ENCODE measurements at regions not wholly inside any gene's neighbourhood (a gene's known extent, or its start where the extent isn't known, plus 50 kb on each side); places are given as distances from the start of the nearest gene placed in this dataset.

DNA sequence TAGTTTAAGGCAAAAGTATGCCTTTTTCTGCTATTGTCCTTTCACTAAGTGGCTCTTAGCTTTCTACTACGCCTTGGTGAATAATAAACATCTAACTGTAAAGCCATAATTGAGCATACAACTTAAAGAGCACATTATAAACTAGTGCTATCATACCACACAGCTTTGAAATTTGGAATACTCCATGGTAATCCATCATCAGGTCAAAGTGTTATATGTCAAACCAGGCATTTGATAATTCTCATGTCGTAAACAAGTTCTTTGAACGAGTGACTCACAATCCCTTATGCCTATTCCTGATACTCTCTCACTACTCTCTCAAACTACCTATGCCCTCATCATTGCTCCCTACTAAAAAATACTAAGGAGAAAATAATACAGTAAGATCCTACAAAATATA, 60.3 kb upstream of the FMN2 start:
- no peak overlapping the region for H3K56ac ChIP-seq (replicated peaks; ENCODE audit: insufficient read length, low read depth, low read length)
- H2BK5ac ChIP-seq (ENCODE audit: low read depth, low read length): no peak overlapping the region
- DNase-seq (ENCODE audit: low read depth in 1 of 2, low spot score in 2 of 2) (no peak), FAIRE-seq (no peak)
- H3K14ac ChIP-seq (ENCODE audit: insufficient read length): no peak overlapping the region
- no peak overlapping the region for H3K4me3 ChIP-seq (ENCODE audit: extremely low read depth in 1 of 4, insufficient read depth in 2 of 4, low read depth in 3 of 4, low read length in 4 of 4)
- H2BK20ac ChIP-seq (ENCODE audit: low read length): no peak overlapping the region
- H4K20me1 ChIP-seq (replicated peaks in 1 of 2; ENCODE audit: control insufficient read depth in 1 of 2, insufficient read depth in 2 of 2, low read length in 2 of 2): no peaks in the 10 kb centered on the region
- no peaks in the 10 kb centered on the region for H3K27me3 ChIP-seq (replicated peaks in 1 of 4; ENCODE audit: control insufficient read depth in 3 of 4, extremely low read depth in 1 of 4, insufficient read depth in 3 of 4, low read length in 3 of 4)
- H2AFZ ChIP-seq (ENCODE audit: low read length): no peak overlapping the region
- no peak overlapping the region for H3K9ac ChIP-seq (replicated peaks in 1 of 4; ENCODE audit: extremely low read depth in 1 of 4, low read depth in 3 of 4, low read length in 3 of 4)
- no peaks in the 10 kb centered on the region for H3K23me2 ChIP-seq (ENCODE audit: low read depth, low read length)
- no peak overlapping the region for H4K5ac ChIP-seq (ENCODE audit: insufficient read length, low read depth, low read length)
- H3K9me3 ChIP-seq (ENCODE audit: insufficient read depth in 2 of 2, low read depth in 1 of 2, low read length in 1 of 2): no peaks in the 10 kb centered on the region
- CTCF ChIA-PET (ENCODE audit: partially characterized antibody): interaction anchor here (0.7 to 3.2 kb wide), 4 partner anchors 11 to 119 kb away, joined by 3 to 15 read pairs (median 4); no protein-coding TSS in a partner anchor
- no peak overlapping the region for H2AK5ac ChIP-seq (ENCODE audit: low read depth, low read length)
- no peak overlapping the region for H3K18ac ChIP-seq (ENCODE audit: extremely low read depth, low read length)
- no peak overlapping the region for H2BK15ac ChIP-seq (ENCODE audit: low read length)
- no peaks in the 10 kb centered on the region for H3K79me2 ChIP-seq (ENCODE audit: control insufficient read depth in 1 of 2, insufficient read depth in 2 of 2, low read length in 2 of 2)
- H3K4me1 ChIP-seq (replicated peaks in 1 of 4; ENCODE audit: control insufficient read depth in 3 of 4, insufficient read depth in 4 of 4, low read length in 3 of 4): no peaks in the 10 kb centered on the region
- no peak overlapping the region for H3K27ac ChIP-seq (ENCODE audit: low read depth, low read length)
- no peak overlapping the region for H3K4ac ChIP-seq (replicated peaks; ENCODE audit: insufficient read length, low read depth, low read length)
- 93% methylated on average over 3 of the region's 3 CpGs; no CpG with 5 or more reads in 1 of the 2 experiments for WGBS, 2 experiments (ENCODE audit: extremely low coverage in 1 of 2, insufficient coverage in 1 of 2, insufficient read length in 1 of 2, insufficient replicate concordance in 2 of 2, low coverage in 1 of 2, low lambda C conversion rate in 2 of 2, missing lambda C conversion rate in 1 of 2)
- H4K91ac ChIP-seq (replicated peaks; ENCODE audit: insufficient read length, low read length): no peak overlapping the region
- H3K36me3 ChIP-seq (ENCODE audit: control insufficient read depth in 2 of 4, insufficient read depth in 4 of 4, low read length in 3 of 4): no peaks in the 10 kb centered on the region
- TF ChIP-seq RAD21 (IDR thresholded peaks at IDR 0.05 in 1 of 2, conservative IDR thresholded peaks at IDR 0.05 in 1 of 2; ENCODE audit: low read depth in 2 of 2, low read length in 2 of 2): no peak
- no peak for TF ChIP-seq YY1 (IDR thresholded peaks at IDR 0.05; ENCODE audit: low read depth, low read length)
- TF ChIP-seq SRF (IDR thresholded peaks at IDR 0.05; ENCODE audit: low read depth, low read length): no peak
- no peak for TF ChIP-seq KDM5A (IDR thresholded peaks at IDR 0.05; ENCODE audit: low read length)
- no peak for TF ChIP-seq EZH2 (IDR thresholded peaks at IDR 0.05; ENCODE audit: low read depth, low read length, severe bottlenecking)
- TF ChIP-seq TEAD4 (IDR thresholded peaks at IDR 0.05; ENCODE audit: low read depth, low read length): no peak
- TF ChIP-seq JUND (IDR thresholded peaks at IDR 0.05; ENCODE audit: low read length): no peak
- TF ChIP-seq CBX8 (IDR thresholded peaks at IDR 0.05; ENCODE audit: borderline replicate concordance, low read depth, low read length): no peak
- no peak for TF ChIP-seq ZNF274 (IDR thresholded peaks at IDR 0.05; ENCODE audit: borderline replicate concordance, extremely low read depth, low read length)
- no peak for TF ChIP-seq TBP (IDR thresholded peaks at IDR 0.05; ENCODE audit: low read depth, low read length)
- no peak for TF ChIP-seq FOSL1 (IDR thresholded peaks at IDR 0.05; ENCODE audit: insufficient read depth, low read depth, low read length)
- H4K8ac ChIP-seq (ENCODE audit: extremely low read depth, insufficient read depth, low read length): no peak overlapping the region
- H3K79me1 ChIP-seq (ENCODE audit: low read depth, low read length): no peaks in the 10 kb centered on the region
- no peak overlapping the region for H3K23ac ChIP-seq (ENCODE audit: insufficient read length)
- no peak overlapping the region for H3K4me2 ChIP-seq (ENCODE audit: insufficient read depth in 1 of 2, low read depth in 2 of 2, low read length in 2 of 2)
- POLR2A ChIA-PET (ENCODE audit: partially characterized antibody): no interaction called here
- H2BK12ac ChIP-seq (ENCODE audit: low read depth, low read length): no peak overlapping the region
- no peak overlapping the region for H2BK120ac ChIP-seq (replicated peaks; ENCODE audit: low read depth, low read length)

Measured in H1 (cell line).